Retinal pigment epithelial cell (primary cell): ENCODE measurements at regions not wholly inside any gene's neighbourhood (a gene's known extent, or its start where the extent isn't known, plus 50 kb on each side); places are given as distances from the start of the nearest gene placed in this dataset.

Source experiments
- DNase-seq: peaks from one replicate; pipeline ENCODE4 v3.0.0-alpha.2; 2010; ENCODE audit warnings: low read depth
- H3K4me3 ChIP-seq: 2 replicates; pipeline ENCODE4 v1.5.1; 2011; ENCODE audit warnings: mild to moderate bottlenecking, low read length, control low read depth, moderate library complexity
- CTCF ChIP-seq: conservative IDR thresholded peaks from 2 replicates; pipeline ENCODE4 v1.5.1; 2011; ENCODE audit warnings: low read depth, low read length, control low read depth, inconsistent platforms

GRCh38 chr2:4553241-4553640 is 849.9 kb downstream of the DCDC2C start:
- DNase-seq: no peak
- no peak for TF ChIP-seq CTCF
- H3K4me3 ChIP-seq: no peak overlapping the region

GRCh38 chr2:4556135-4556896 is 852.9 kb downstream of the DCDC2C start:
- H3K4me3 ChIP-seq: no peak overlapping the region
- TF ChIP-seq CTCF: no peak
- no peak for DNase-seq

GRCh38 chr2:4561196-4561595 is 857.8 kb downstream of the DCDC2C start:
- TF ChIP-seq CTCF: no peak
- no peak for DNase-seq
- no peak overlapping the region for H3K4me3 ChIP-seq

GRCh38 chr2:4576075-4576474 is 872.7 kb downstream of the DCDC2C start:
- no peak for TF ChIP-seq CTCF
- no peak for DNase-seq
- H3K4me3 ChIP-seq: no peak overlapping the region

GRCh38 chr2:4579977-4580376 is 876.6 kb downstream of the DCDC2C start:
- H3K4me3 ChIP-seq: no peak overlapping the region
- DNase-seq: no peak
- no peak for TF ChIP-seq CTCF

GRCh38 chr2:4585057-4585635 is 881.8 kb downstream of the DCDC2C start:
- DNase-seq: no peak
- TF ChIP-seq CTCF: no peak
- H3K4me3 ChIP-seq: no peak overlapping the region

- H3K4me3 ChIP-seq: no peak overlapping the region
- DNase-seq: no peak
- no peak for TF ChIP-seq CTCF
Observed at GRCh38 chr2:4588606-4589005, 885.2 kb downstream of the DCDC2C start.
